GM12878 (cell line): ENCODE measurements at regions not wholly inside any gene's neighbourhood (a gene's known extent, or its start where the extent isn't known, plus 50 kb on each side); places are given as distances from the start of the nearest gene placed in this dataset.
"Not testable (repeated sequence)": the region's sequence is repeated elsewhere in the genome, so short reads cannot be mapped to it uniquely, and the experiment has no call there.

Experiments used
- ATAC-seq: fragments of 200-7000 bp; cut with Tn5 transposase; 3 replicates; pipeline ENCODE4 v1.9.1; 2020; ENCODE audit warnings: mild to moderate bottlenecking, moderate library complexity
- BruUV-seq: library from RNA; stranded (reverse); fragments of 400-500 nt; replicated peaks from 2 replicates; lab custom pipeline; 2021; lab: Mats Ljungman, UMichigan
- CTCF ChIA-PET: fragments of 300-600 bp; sonication (Branson Sonifier 250); formaldehyde crosslinking; extraction: SDS; loops from one replicate; lab custom pipeline; 2021; ENCODE audit warnings: inconsistent platforms; lab: Yijun Ruan, JAX
- POLR2A ChIA-PET: fragments of 350-600 bp; formaldehyde crosslinking; extraction: SDS; loops from one replicate; lab custom pipeline; 2021; ENCODE audit warnings: inconsistent platforms; lab: Charles Lee
- RAD21 ChIA-PET: fragments of 300-600 bp; sonication (Branson Sonifier 250); formaldehyde crosslinking; loops from one replicate; lab custom pipeline; 2023; ENCODE audit warnings: antibody characterized with exemption; ENCODE audit not compliant: unreplicated experiment; lab: Charles Lee
- SMC1A ChIA-PET: fragments of 300-600 bp; sonication (Branson Sonifier 250); formaldehyde crosslinking; loops from one replicate; lab custom pipeline; 2023; ENCODE audit not compliant: unreplicated experiment, uncharacterized antibody; lab: Charles Lee
- DNase-seq: peaks from one replicate; pipeline ENCODE4 v3.0.0-alpha.2; 2011; ENCODE audit warnings: low read depth, low spot score
- FAIRE-seq: peaks from 3 replicates; lab custom pipeline; 2011; peaks lifted over from hg19 to GRCh38; lab: Jason Lieb, UNC
- H2AFZ ChIP-seq: 2 replicates; pipeline ENCODE4 v1.6.0; 2011; ENCODE audit warnings: low read depth, low read length, control low read depth; ENCODE audit not compliant: control insufficient read depth
- H3K27ac ChIP-seq: 2 replicates; pipeline ENCODE4 v1.5.1; 2011; ENCODE audit warnings: control low read depth; ENCODE audit not compliant: control insufficient read depth, insufficient read depth
- H3K27me3 ChIP-seq, 2 experiments: replicated peaks in 1 of 2; 2 replicates each; pipeline versions ENCODE4 v1.6.0 to v1.6.1; 2011; ENCODE audit warnings: low read length in 1 of 2; ENCODE audit not compliant: control insufficient read depth in 2 of 2, insufficient read depth in 2 of 2
- H3K36me3 ChIP-seq, 2 experiments: 2 replicates each; pipeline ENCODE4 v1.5.1; 2011; ENCODE audit warnings: low read length in 1 of 2; ENCODE audit not compliant: control insufficient read depth in 2 of 2, insufficient read depth in 2 of 2
- H3K4me1 ChIP-seq: 2 replicates; pipeline ENCODE4 v1.6.1; 2011; ENCODE audit warnings: mild to moderate bottlenecking, low read length, moderate library complexity, mixed read lengths; ENCODE audit not compliant: control insufficient read depth, insufficient read depth
- H3K4me2 ChIP-seq: 2 replicates; pipeline ENCODE4 v1.6.0; 2011; ENCODE audit warnings: control low read depth; ENCODE audit not compliant: control insufficient read depth, insufficient read depth
- H3K4me3 ChIP-seq: fragments of 200-600 bp; sonication (generic); 2 replicates; pipeline ENCODE4 v1.5.1; 2016
- H3K79me2 ChIP-seq: 2 replicates; pipeline ENCODE4 v1.6.0; 2011; ENCODE audit warnings: low read length; ENCODE audit not compliant: control insufficient read depth, insufficient read depth
- H3K9ac ChIP-seq: 2 replicates; pipeline ENCODE4 v1.8.0; 2011; ENCODE audit warnings: low read length, control low read depth, mixed read lengths; ENCODE audit not compliant: control insufficient read depth, insufficient read depth
- H3K9me3 ChIP-seq: replicated peaks from 3 replicates; pipeline ENCODE4 v1.5.1; 2011; ENCODE audit warnings: mild to moderate bottlenecking, low read length; ENCODE audit not compliant: control insufficient read depth, insufficient read depth
- H4K20me1 ChIP-seq: 2 replicates; pipeline ENCODE4 v1.6.0; 2011; ENCODE audit not compliant: control insufficient read depth, insufficient read depth
- KDM1A ChIP-seq: fragments of 200-600 bp; sonication (generic); IDR thresholded peaks from 2 replicates; pipeline ENCODE4 v1.6.1; 2016; ENCODE audit warnings: borderline replicate concordance
- POLR2AphosphoS2 ChIP-seq: IDR thresholded peaks from 2 replicates; pipeline ENCODE4 v1.6.1; 2011; ENCODE audit warnings: low read depth, mild to moderate bottlenecking, low read length, improper control_type of control experiment, moderate library complexity
- POLR2AphosphoS5 ChIP-seq: IDR thresholded peaks from 2 replicates; pipeline ENCODE4 v1.6.1; 2011; ENCODE audit warnings: mild to moderate bottlenecking, low read length, inconsistent platforms
- SMAD1 ChIP-seq: fragments of 450-650 bp; IDR thresholded peaks from 2 replicates; pipeline ENCODE4 v1.6.1; 2018; ENCODE audit warnings: mild to moderate bottlenecking, low read depth; ENCODE audit not compliant: partially characterized antibody
- SMARCA5 ChIP-seq: fragments of 450-650 bp; IDR thresholded peaks from 2 replicates; pipeline ENCODE4 v1.6.1; 2017; ENCODE audit warnings: mild to moderate bottlenecking
- SUZ12 ChIP-seq: fragments of 200-600 bp; sonication (generic); IDR thresholded peaks from one replicate; pipeline ENCODE4 v1.6.1; 2018; ENCODE audit warnings: antibody characterized with exemption, mild to moderate bottlenecking; ENCODE audit not compliant: unreplicated experiment
- TAF1 ChIP-seq: IDR thresholded peaks from 2 replicates; pipeline ENCODE4 v1.6.1; 2011; ENCODE audit warnings: mild to moderate bottlenecking, low read depth, low read length, borderline replicate concordance
- ZNF217 ChIP-seq: fragments of 450-650 bp; IDR thresholded peaks from 2 replicates; pipeline ENCODE4 v1.6.1; 2017; ENCODE audit warnings: antibody characterized with exemption, mild to moderate bottlenecking
- ZZZ3 ChIP-seq: IDR thresholded peaks from 2 replicates; pipeline ENCODE4 v1.6.1; 2011; ENCODE audit warnings: low read depth; ENCODE audit not compliant: control insufficient read depth, insufficient read length
- WGBS: methylation state at CpG from one replicate; pipeline ENCODE4 v1.1.6; 2016; ENCODE audit warnings: low lambda C conversion rate; ENCODE audit not compliant: insufficient replicate concordance, insufficient coverage; ENCODE audit errors: missing lambda C conversion rate; 5-methylcytosine and 5-hydroxymethylcytosine counted together
- in situ Hi-C: fragments of 300-500 bp; cut with MboI; formaldehyde crosslinking; loops from 9 replicates; pipeline ENCODE4 v1.14.3; 2018; ENCODE audit warnings: mixed read lengths
- intact Hi-C: fragments of 100-400 bp; cut with micrococcal nuclease; formaldehyde crosslinking; loops from one replicate; pipeline ENCODE4 v1.14.2; 2022; ENCODE audit not compliant: unreplicated experiment
- TF ChIP-seq, protein P1 (sequence below): IDR thresholded peaks from 2 replicates; pipeline ENCODE4 v1.6.1; 2011; ENCODE audit warnings: mild to moderate bottlenecking, low read depth, low read length, moderate library complexity; ENCODE audit not compliant: insufficient replicate concordance
- TF ChIP-seq, protein P2 (sequence below): IDR thresholded peaks from 2 replicates; pipeline ENCODE4 v1.6.1; 2012; ENCODE audit warnings: low read depth, low read length, improper control_type of control experiment
- TF ChIP-seq, protein P3 (sequence below): fragments of 450-650 bp; conservative IDR thresholded peaks from 2 replicates; pipeline ENCODE4 v1.6.1; 2017; ENCODE audit warnings: mild to moderate bottlenecking, moderate library complexity

DNA sequence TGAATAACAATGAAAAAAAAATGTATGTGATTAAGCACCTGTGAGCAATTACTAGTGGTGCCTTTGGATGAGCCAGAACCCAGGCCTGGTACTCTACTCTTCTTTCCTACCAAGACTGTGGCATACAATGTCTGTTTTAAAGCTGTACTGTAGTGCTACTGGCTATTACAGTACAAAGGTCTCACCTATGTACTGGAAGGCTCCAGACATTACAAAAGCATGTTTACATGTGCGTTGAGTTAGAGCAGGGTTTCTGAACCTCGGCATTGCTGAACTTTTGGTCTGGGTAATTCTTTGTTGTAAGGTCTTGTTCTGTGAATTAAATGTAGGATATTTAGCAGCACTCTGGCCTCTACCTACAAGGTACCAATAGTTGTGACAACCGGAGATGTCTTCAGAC lies 153.8 kb downstream of the SPATA18 start (continued):
- TF ChIP-seq, protein P1, sequence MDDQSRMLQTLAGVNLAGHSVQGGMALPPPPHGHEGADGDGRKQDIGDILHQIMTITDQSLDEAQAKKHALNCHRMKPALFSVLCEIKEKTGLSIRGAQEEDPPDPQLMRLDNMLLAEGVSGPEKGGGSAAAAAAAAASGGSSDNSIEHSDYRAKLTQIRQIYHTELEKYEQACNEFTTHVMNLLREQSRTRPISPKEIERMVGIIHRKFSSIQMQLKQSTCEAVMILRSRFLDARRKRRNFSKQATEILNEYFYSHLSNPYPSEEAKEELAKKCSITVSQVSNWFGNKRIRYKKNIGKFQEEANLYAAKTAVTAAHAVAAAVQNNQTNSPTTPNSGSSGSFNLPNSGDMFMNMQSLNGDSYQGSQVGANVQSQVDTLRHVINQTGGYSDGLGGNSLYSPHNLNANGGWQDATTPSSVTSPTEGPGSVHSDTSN, result no peak
- TF ChIP-seq SMAD1 (no peak), SUZ12 (no peak), ZNF217 (no peak), POLR2AphosphoS5 (no peak), TAF1 (no peak), KDM1A (no peak), ZZZ3 (no peak), POLR2AphosphoS2 (no peak), SMARCA5 (no peak)
- TF ChIP-seq, protein P2, sequence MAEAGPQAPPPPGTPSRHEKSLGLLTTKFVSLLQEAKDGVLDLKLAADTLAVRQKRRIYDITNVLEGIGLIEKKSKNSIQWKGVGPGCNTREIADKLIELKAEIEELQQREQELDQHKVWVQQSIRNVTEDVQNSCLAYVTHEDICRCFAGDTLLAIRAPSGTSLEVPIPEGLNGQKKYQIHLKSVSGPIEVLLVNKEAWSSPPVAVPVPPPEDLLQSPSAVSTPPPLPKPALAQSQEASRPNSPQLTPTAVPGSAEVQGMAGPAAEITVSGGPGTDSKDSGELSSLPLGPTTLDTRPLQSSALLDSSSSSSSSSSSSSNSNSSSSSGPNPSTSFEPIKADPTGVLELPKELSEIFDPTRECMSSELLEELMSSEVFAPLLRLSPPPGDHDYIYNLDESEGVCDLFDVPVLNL, result no peak
- TF ChIP-seq, protein P3, sequence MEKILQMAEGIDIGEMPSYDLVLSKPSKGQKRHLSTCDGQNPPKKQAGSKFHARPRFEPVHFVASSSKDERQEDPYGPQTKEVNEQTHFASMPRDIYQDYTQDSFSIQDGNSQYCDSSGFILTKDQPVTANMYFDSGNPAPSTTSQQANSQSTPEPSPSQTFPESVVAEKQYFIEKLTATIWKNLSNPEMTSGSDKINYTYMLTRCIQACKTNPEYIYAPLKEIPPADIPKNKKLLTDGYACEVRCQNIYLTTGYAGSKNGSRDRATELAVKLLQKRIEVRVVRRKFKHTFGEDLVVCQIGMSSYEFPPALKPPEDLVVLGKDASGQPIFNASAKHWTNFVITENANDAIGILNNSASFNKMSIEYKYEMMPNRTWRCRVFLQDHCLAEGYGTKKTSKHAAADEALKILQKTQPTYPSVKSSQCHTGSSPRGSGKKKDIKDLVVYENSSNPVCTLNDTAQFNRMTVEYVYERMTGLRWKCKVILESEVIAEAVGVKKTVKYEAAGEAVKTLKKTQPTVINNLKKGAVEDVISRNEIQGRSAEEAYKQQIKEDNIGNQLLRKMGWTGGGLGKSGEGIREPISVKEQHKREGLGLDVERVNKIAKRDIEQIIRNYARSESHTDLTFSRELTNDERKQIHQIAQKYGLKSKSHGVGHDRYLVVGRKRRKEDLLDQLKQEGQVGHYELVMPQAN, result no peak

DNA sequence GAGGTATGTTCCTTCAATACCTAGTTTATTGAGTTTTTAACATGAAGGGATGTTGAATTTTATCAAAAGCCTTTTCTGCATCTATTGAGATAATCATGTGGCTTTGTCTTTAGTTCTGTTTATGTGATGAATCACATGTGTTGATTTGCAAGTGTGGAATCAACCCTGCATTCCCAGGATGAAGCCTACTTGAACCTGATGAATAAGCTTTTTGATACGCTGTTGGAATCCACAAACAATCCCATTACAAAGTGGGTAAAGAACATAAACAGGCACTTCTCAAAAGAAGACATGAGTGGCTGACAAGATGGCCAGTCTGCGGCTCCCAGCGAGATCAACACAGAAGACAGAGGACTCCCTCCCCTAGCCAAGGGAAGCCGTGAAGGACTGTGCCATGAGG lies 156.0 kb downstream of the SPATA18 start:
- H4K20me1 ChIP-seq, H3K9me3 ChIP-seq, RAD21 ChIA-PET, POLR2A ChIA-PET, H2AFZ ChIP-seq, H3K79me2 ChIP-seq, CTCF ChIA-PET, FAIRE-seq, BruUV-seq, intact Hi-C loops, H3K4me1 ChIP-seq, H3K36me3 ChIP-seq, H3K9ac ChIP-seq, ATAC-seq, SMC1A ChIA-PET, H3K27ac ChIP-seq, H3K27me3 ChIP-seq, H3K4me2 ChIP-seq, in situ Hi-C loops, H3K4me3 ChIP-seq, DNase-seq: not testable (repeated sequence)
- 40% methylated on average over 4 of the region's 4 CpGs for WGBS
